HEK293 (cell line): ENCODE measurements at regions not wholly inside any gene's neighbourhood (a gene's known extent, or its start where the extent isn't known, plus 50 kb on each side); places are given as distances from the start of the nearest gene placed in this dataset.

ENCODE experiments used
- BCL11A ChIP-seq: fragments of 450-650 bp; formaldehyde crosslinking; IDR thresholded peaks from 2 replicates; pipeline ENCODE4 v1.5.1; 2016; ENCODE audit warnings: low read depth, missing biosample characterization, missing genetic modification characterization
- CTCF ChIP-seq: fragments of 450-650 bp; formaldehyde crosslinking; IDR thresholded peaks from 2 replicates; pipeline ENCODE4 v1.5.1; 2016; ENCODE audit warnings: missing biosample characterization, missing genetic modification characterization
- RBAK ChIP-seq: fragments of 450-650 bp; formaldehyde crosslinking; IDR thresholded peaks from 2 replicates; pipeline ENCODE4 v1.5.1; 2016; ENCODE audit warnings: missing biosample characterization, missing genetic modification characterization
- SCRT1 ChIP-seq: fragments of 450-650 bp; formaldehyde crosslinking; IDR thresholded peaks from 2 replicates; pipeline ENCODE4 v1.5.1; 2016; ENCODE audit warnings: missing biosample characterization, missing genetic modification characterization, borderline replicate concordance
- WT1 ChIP-seq: fragments of 450-650 bp; formaldehyde crosslinking; IDR thresholded peaks from 2 replicates; pipeline ENCODE4 v1.5.1; 2016; ENCODE audit warnings: missing biosample characterization, missing genetic modification characterization
- ZBTB1 ChIP-seq: fragments of 450-650 bp; formaldehyde crosslinking; IDR thresholded peaks from 2 replicates; pipeline ENCODE4 v1.5.1; 2016; ENCODE audit warnings: missing biosample characterization, missing genetic modification characterization
- ZBTB21 ChIP-seq: fragments of 450-650 bp; formaldehyde crosslinking; IDR thresholded peaks from 2 replicates; pipeline ENCODE4 v1.5.1; 2017; ENCODE audit warnings: missing biosample characterization, missing genetic modification characterization
- ZNF138 ChIP-seq: fragments of 450-650 bp; formaldehyde crosslinking; IDR thresholded peaks from 2 replicates; pipeline ENCODE4 v1.5.1; 2016; ENCODE audit warnings: missing biosample characterization, missing genetic modification characterization, borderline replicate concordance
- ZNF221 ChIP-seq: fragments of 450-650 bp; formaldehyde crosslinking; IDR thresholded peaks from 2 replicates; pipeline ENCODE4 v1.5.1; 2017; ENCODE audit warnings: missing biosample characterization, missing genetic modification characterization, borderline replicate concordance
- ZNF24 ChIP-seq: fragments of 450-650 bp; formaldehyde crosslinking; IDR thresholded peaks from 2 replicates; pipeline ENCODE4 v1.5.1; 2016; ENCODE audit warnings: missing biosample characterization, missing genetic modification characterization
- ZNF473 ChIP-seq: fragments of 450-650 bp; formaldehyde crosslinking; IDR thresholded peaks from 2 replicates; pipeline ENCODE4 v1.5.1; 2017; ENCODE audit warnings: missing biosample characterization, missing genetic modification characterization
- TF ChIP-seq, protein P1 (sequence below): fragments of 450-650 bp; formaldehyde crosslinking; IDR thresholded peaks from 2 replicates; pipeline ENCODE4 v1.5.1; 2016; ENCODE audit warnings: missing biosample characterization, missing genetic modification characterization

DNA sequence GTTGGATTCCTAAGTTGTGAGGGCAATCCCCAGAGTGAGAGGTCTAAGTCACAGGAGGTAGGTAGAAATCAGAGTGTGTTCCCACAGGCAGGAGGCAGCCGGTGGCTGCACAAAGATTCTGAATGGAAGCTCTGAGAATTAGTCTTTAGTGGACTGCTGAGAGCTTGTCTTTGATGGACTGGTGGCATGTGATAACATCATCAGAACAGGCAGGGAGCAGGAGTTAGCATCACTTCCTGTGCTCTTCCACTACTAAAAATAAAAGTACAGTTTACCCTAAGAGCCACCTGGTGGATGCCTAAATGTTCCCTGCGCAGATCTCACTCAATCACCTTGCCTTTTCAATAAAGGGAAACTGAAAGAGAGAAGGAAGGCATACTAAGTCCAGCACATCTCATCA lies 294.6 kb upstream of the POU3F2 start:
- TF ChIP-seq, protein P1, sequence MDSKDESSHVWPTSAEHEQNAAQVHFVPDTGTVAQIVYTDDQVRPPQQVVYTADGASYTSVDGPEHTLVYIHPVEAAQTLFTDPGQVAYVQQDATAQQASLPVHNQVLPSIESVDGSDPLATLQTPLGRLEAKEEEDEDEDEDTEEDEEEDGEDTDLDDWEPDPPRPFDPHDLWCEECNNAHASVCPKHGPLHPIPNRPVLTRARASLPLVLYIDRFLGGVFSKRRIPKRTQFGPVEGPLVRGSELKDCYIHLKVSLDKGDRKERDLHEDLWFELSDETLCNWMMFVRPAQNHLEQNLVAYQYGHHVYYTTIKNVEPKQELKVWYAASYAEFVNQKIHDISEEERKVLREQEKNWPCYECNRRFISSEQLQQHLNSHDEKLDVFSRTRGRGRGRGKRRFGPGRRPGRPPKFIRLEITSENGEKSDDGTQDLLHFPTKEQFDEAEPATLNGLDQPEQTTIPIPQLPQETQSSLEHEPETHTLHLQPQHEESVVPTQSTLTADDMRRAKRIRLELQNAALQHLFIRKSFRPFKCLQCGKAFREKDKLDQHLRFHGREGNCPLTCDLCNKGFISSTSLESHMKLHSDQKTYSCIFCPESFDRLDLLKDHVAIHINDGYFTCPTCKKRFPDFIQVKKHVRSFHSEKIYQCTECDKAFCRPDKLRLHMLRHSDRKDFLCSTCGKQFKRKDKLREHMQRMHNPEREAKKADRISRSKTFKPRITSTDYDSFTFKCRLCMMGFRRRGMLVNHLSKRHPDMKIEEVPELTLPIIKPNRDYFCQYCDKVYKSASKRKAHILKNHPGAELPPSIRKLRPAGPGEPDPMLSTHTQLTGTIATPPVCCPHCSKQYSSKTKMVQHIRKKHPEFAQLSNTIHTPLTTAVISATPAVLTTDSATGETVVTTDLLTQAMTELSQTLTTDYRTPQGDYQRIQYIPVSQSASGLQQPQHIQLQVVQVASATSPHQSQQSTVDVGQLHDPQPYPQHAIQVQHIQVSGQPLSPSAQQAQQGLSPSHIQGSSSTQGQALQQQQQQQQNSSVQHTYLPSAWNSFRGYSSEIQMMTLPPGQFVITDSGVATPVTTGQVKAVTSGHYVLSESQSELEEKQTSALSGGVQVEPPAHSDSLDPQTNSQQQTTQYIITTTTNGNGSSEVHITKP, result no peak
- TF ChIP-seq ZBTB1 (tag by site-specific recombination), result no peak
- TF ChIP-seq ZNF473 (tag by site-specific recombination), result no peak
- no peak for TF ChIP-seq ZBTB21 (tag by site-specific recombination)
- no peak for TF ChIP-seq SCRT1 (tag by site-specific recombination)
- TF ChIP-seq ZNF221 (tag by site-specific recombination), result no peak
- no peak for TF ChIP-seq ZNF138 (tag by site-specific recombination)
- TF ChIP-seq ZNF24 (tag by site-specific recombination), result no peak
- TF ChIP-seq CTCF (tag by site-specific recombination), result no peak
- no peak for TF ChIP-seq BCL11A (tag by site-specific recombination)
- no peak for TF ChIP-seq RBAK (tag by site-specific recombination)
- no peak for TF ChIP-seq WT1
